B cell (primary cell): ENCODE measurements at regions not wholly inside any gene's neighbourhood (a gene's known extent, or its start where the extent isn't known, plus 50 kb on each side); places are given as distances from the start of the nearest gene placed in this dataset.

Experiments used
- ATAC-seq: fragments of 200-7000 bp; cut with Tn5 transposase; one replicate; pipeline ENCODE4 v1.10.0; 2021; ENCODE audit warnings: low read depth, mild to moderate bottlenecking, moderate number of reproducible peaks, moderate library complexity
- CTCF ChIA-PET: fragments of 350-600 bp; sonication (Branson Sonifier 250); formaldehyde crosslinking; loops from one replicate; lab custom pipeline; 2021; ENCODE audit warnings: antibody characterized with exemption, inconsistent platforms; lab: Charles Lee
- POLR2A ChIA-PET: fragments of 350-600 bp; sonication (Branson Sonifier 250); formaldehyde crosslinking; loops from one replicate; lab custom pipeline; 2021; ENCODE audit warnings: antibody characterized with exemption; lab: Charles Lee
- DNase-seq: peaks from one replicate; pipeline ENCODE4 v3.0.0; 2013
- H2AFZ ChIP-seq: 2 replicates; pipeline ENCODE4 v1.6.1; 2012; ENCODE audit warnings: mild to moderate bottlenecking, low read depth, low read length; ENCODE audit not compliant: insufficient read depth, poor library complexity, severe bottlenecking
- H3K27ac ChIP-seq, 2 donors: 1 replicate in 1 of 2; 2 replicates in 1 of 2; pipeline ENCODE4 v1.5.1; 2012 to 2013; ENCODE audit warnings: low read length in 2 of 2, mild to moderate bottlenecking in 2 of 2, moderate library complexity in 1 of 2
- H3K27me3 ChIP-seq, 4 experiments: fragments of 200-600 bp in 1 of 4; sonication (generic) in 1 of 4; replicated peaks in 1 of 4; 1 replicate in 2 of 4; 2 replicates in 2 of 4; pipeline versions ENCODE4 v1.6.1 to v1.7.0; 2013 to 2016; ENCODE audit warnings: low read length in 3 of 4, mild to moderate bottlenecking in 2 of 4, mixed read lengths in 1 of 4, moderate library complexity in 1 of 4; ENCODE audit not compliant: insufficient read depth in 4 of 4, control insufficient read depth in 3 of 4; ENCODE audit errors: control extremely low read depth in 1 of 4
- H3K36me3 ChIP-seq, 2 experiments: replicated peaks in 1 of 2; 1 replicate in 1 of 2; 2 replicates in 1 of 2; pipeline versions ENCODE4 v1.6.1 to v1.7.1; 2013; ENCODE audit warnings: low read length in 1 of 2; ENCODE audit not compliant: insufficient read depth in 2 of 2, control insufficient read depth in 1 of 2; ENCODE audit errors: control extremely low read depth in 1 of 2, extremely low read depth in 1 of 2
- H3K4me1 ChIP-seq, 2 donors: fragments of 200-600 bp in 1 of 2; sonication (generic) in 1 of 2; 1 replicate in 1 of 2; 2 replicates in 1 of 2; pipeline versions ENCODE4 v1.5.1 to v1.6.1; 2013 to 2017; ENCODE audit warnings: low read length in 2 of 2; ENCODE audit not compliant: control insufficient read depth in 2 of 2, insufficient read depth in 2 of 2
- H3K4me2 ChIP-seq: replicated peaks from 2 replicates; pipeline ENCODE3; 2012; ENCODE audit warnings: mild to moderate bottlenecking, low read depth, low read length; ENCODE audit not compliant: poor library complexity, severe bottlenecking
- H3K4me3 ChIP-seq, 5 experiments: fragments of 200-600 bp in 1 of 5; sonication (generic) in 1 of 5; 1 replicate in 3 of 5; 2 replicates in 2 of 5; pipeline versions ENCODE4 v1.5.1 to v1.7.0; 2011 to 2016; ENCODE audit warnings: low read length in 4 of 5, mild to moderate bottlenecking in 4 of 5, low read depth in 2 of 5, control low read depth in 1 of 5, moderate library complexity in 1 of 5; ENCODE audit not compliant: insufficient read depth in 1 of 5; ENCODE audit errors: control extremely low read depth in 1 of 5, extremely low read depth in 1 of 5
- H3K79me2 ChIP-seq: fragments of 200-600 bp; sonication (generic); one replicate; pipeline ENCODE4 v1.6.0; 2016; ENCODE audit warnings: low read length; ENCODE audit not compliant: control insufficient read depth, insufficient read depth
- H3K9ac ChIP-seq: fragments of 200-600 bp; sonication (generic); 2 replicates; pipeline ENCODE4 v1.6.1; 2017; ENCODE audit warnings: mild to moderate bottlenecking, low read length, moderate library complexity
- H3K9me3 ChIP-seq, 3 donors: one replicate each; pipeline versions ENCODE4 v1.6.1 to v1.7.1; 2013; ENCODE audit warnings: low read length in 2 of 3; ENCODE audit not compliant: control insufficient read depth in 2 of 3, insufficient read depth in 1 of 3; ENCODE audit errors: control extremely low read depth in 1 of 3
- H4K20me1 ChIP-seq: 2 replicates; pipeline ENCODE4 v1.6.0; 2012; ENCODE audit warnings: mild to moderate bottlenecking, low read length; ENCODE audit not compliant: insufficient read depth, control insufficient read depth, poor library complexity, severe bottlenecking
- H3K27ac Mint-ChIP-seq: one replicate; pipeline ENCODE4 v1.8.0; 2021; ENCODE audit warnings: mixed read lengths
- H3K27me3 Mint-ChIP-seq: one replicate; pipeline ENCODE4 v1.8.0; 2021; ENCODE audit warnings: mixed read lengths
- H3K4me1 Mint-ChIP-seq: one replicate; pipeline ENCODE4 v1.8.0; 2021; ENCODE audit warnings: mixed read lengths
- H3K4me3 Mint-ChIP-seq: one replicate; pipeline ENCODE4 v1.8.0; 2021; ENCODE audit warnings: mixed read lengths
- H3K9me3 Mint-ChIP-seq: one replicate; pipeline ENCODE4 v1.8.0; 2022; ENCODE audit warnings: mixed read lengths; ENCODE audit not compliant: insufficient read depth
- EZH2 ChIP-seq: IDR thresholded peaks from 2 replicates; pipeline ENCODE4 v1.6.1; 2012; ENCODE audit warnings: borderline replicate concordance, low read depth, mild to moderate bottlenecking, moderate library complexity, low read length; ENCODE audit not compliant: insufficient read depth, poor library complexity, severe bottlenecking
- WGBS: methylation state at CpG from one replicate; pipeline ENCODE4 v1.1.5; 2013; ENCODE audit warnings: missing lambda C conversion rate; ENCODE audit not compliant: insufficient coverage; 5-methylcytosine and 5-hydroxymethylcytosine counted together
- intact Hi-C: fragments of 100-400 bp; cut with micrococcal nuclease; formaldehyde crosslinking; loops from one replicate; pipeline ENCODE4 v1.10.0; 2022
- TF ChIP-seq, protein P1 (sequence below): fragments of 200-600 bp; IDR thresholded peaks from one replicate; pipeline ENCODE4 v1.8.0; 2022; ENCODE audit warnings: antibody characterized with exemption, mild to moderate bottlenecking

- intact Hi-C loops, result no loop called here
- no peaks in the 10 kb centered on the region for H3K9me3 Mint-ChIP-seq
- no peak for DNase-seq
- 97% methylated on average over 5 of the region's 9 CpGs for WGBS
- Histone ChIP-seq H3K4me1 (no peaks in the 10 kb centered on the region), H3K9me3 (peaks cover 0 to 5% (median 0%) of the 10 kb centered on the region in 3 donors), H3K27me3 (no peaks in the 10 kb centered on the region), H3K9ac (no peak overlapping the region), H3K4me2 (no peak overlapping the region), H3K36me3 (no peaks in the 10 kb centered on the region), H4K20me1 (no peaks in the 10 kb centered on the region), H3K27ac (no peak overlapping the region), H3K4me3 (no peak overlapping the region), H2AFZ (no peak overlapping the region), H3K79me2 (no peaks in the 10 kb centered on the region)
- no peak for TF ChIP-seq EZH2
- TF ChIP-seq, protein P1, sequence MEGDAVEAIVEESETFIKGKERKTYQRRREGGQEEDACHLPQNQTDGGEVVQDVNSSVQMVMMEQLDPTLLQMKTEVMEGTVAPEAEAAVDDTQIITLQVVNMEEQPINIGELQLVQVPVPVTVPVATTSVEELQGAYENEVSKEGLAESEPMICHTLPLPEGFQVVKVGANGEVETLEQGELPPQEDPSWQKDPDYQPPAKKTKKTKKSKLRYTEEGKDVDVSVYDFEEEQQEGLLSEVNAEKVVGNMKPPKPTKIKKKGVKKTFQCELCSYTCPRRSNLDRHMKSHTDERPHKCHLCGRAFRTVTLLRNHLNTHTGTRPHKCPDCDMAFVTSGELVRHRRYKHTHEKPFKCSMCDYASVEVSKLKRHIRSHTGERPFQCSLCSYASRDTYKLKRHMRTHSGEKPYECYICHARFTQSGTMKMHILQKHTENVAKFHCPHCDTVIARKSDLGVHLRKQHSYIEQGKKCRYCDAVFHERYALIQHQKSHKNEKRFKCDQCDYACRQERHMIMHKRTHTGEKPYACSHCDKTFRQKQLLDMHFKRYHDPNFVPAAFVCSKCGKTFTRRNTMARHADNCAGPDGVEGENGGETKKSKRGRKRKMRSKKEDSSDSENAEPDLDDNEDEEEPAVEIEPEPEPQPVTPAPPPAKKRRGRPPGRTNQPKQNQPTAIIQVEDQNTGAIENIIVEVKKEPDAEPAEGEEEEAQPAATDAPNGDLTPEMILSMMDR, result no peak
- H3K4me3 Mint-ChIP-seq, result no peak overlapping the region
- no peaks in the 10 kb centered on the region for H3K27me3 Mint-ChIP-seq
- ChIA-PET CTCF (no interaction called here), POLR2A (no interaction called here)
- no peaks in the 10 kb centered on the region for H3K4me1 Mint-ChIP-seq
- H3K27ac Mint-ChIP-seq, result no peak overlapping the region
- ATAC-seq, result no peak
Measured at GRCh38 chr15:93474728-93475127, 385.7 kb upstream of the RGMA start.

- Histone ChIP-seq H3K27me3 (no peaks in the 10 kb centered on the region), H4K20me1 (no peaks in the 10 kb centered on the region), H3K4me3 (no peak overlapping the region), H2AFZ (no peak overlapping the region), H3K36me3 (no peaks in the 10 kb centered on the region), H3K9ac (no peak overlapping the region), H3K4me1 (no peaks in the 10 kb centered on the region), H3K79me2 (no peaks in the 10 kb centered on the region), H3K9me3 (peaks cover 0 to 2% (median 0%) of the 10 kb centered on the region in 3 donors), H3K4me2 (no peak overlapping the region), H3K27ac (no peak overlapping the region)
- ChIA-PET CTCF (no interaction called here), POLR2A (no interaction called here)
- H3K4me1 Mint-ChIP-seq, result no peaks in the 10 kb centered on the region
- WGBS, result 85% methylated on average over 9 of the region's 12 CpGs
- ATAC-seq (no peak), DNase-seq (no peak)
- H3K27ac Mint-ChIP-seq, result no peak overlapping the region
- intact Hi-C loops, result no loop called here
- no peaks in the 10 kb centered on the region for H3K27me3 Mint-ChIP-seq
- H3K4me3 Mint-ChIP-seq, result no peak overlapping the region
- no peaks in the 10 kb centered on the region for H3K9me3 Mint-ChIP-seq
- TF ChIP-seq, protein P1, result no peak
- TF ChIP-seq EZH2, result no peak
Measured at GRCh38 chr15:93469994-93470393, 381.0 kb upstream of the RGMA start.
